A549 (cell line): ENCODE measurements at regions not wholly inside any gene's neighbourhood (a gene's known extent, or its start where the extent isn't known, plus 50 kb on each side); places are given as distances from the start of the nearest gene placed in this dataset.

Experiments used
- ATAC-seq, 2 experiments: fragments of 200-7000 bp in 1 of 2; fragments of >200 bp in 1 of 2; cut with Nextera tagmentation in 1 of 2; cut with Tn5 transposase in 1 of 2; 3 replicates each; pipeline versions ENCODE4 v1.8.0 to v1.9.1; 2018 to 2020; ENCODE audit warnings: mild to moderate bottlenecking in 1 of 2, moderate library complexity in 1 of 2
- CTCF ChIA-PET: fragments of 300-600 bp; sonication (Branson Sonifier 250); formaldehyde crosslinking; extraction: SDS; loops from one replicate; lab custom pipeline; 2021; ENCODE audit warnings: antibody characterized with exemption, inconsistent platforms; lab: Yijun Ruan, JAX
- POLR2A ChIA-PET: fragments of 350-600 bp; formaldehyde crosslinking; extraction: SDS; loops from one replicate; lab custom pipeline; 2021; ENCODE audit warnings: antibody characterized with exemption, inconsistent platforms; lab: Yijun Ruan, JAX
- DNase-seq, 2 experiments: peaks; one replicate each; pipeline versions ENCODE4 v3.0.0 to v3.0.0-alpha.2; 2011 to 2016; ENCODE audit warnings: low read depth in 1 of 2, low spot score in 1 of 2
- FAIRE-seq: peaks from 2 replicates; lab custom pipeline; 2011; peaks lifted over from hg19 to GRCh38; lab: Jason Lieb, UNC
- H3K27ac ChIP-seq, 2 experiments: fragments of >200 bp; sonication (Bioruptor Twin); formaldehyde crosslinking; 3 replicates each; pipeline ENCODE4 v1.5.1; 2016 to 2017
- H3K4me1 ChIP-seq: fragments of >200 bp; sonication (Bioruptor Twin); formaldehyde crosslinking; 3 replicates; pipeline ENCODE4 v1.6.1; 2016
- H3K4me2 ChIP-seq: fragments of >200 bp; sonication (Bioruptor Twin); formaldehyde crosslinking; 3 replicates; pipeline ENCODE4 v1.6.1; 2016
- H3K4me3 ChIP-seq: fragments of >200 bp; sonication (Bioruptor Twin); formaldehyde crosslinking; 3 replicates; pipeline ENCODE4 v1.5.1; 2016
- H3K9me3 ChIP-seq: fragments of >200 bp; sonication (Bioruptor Twin); formaldehyde crosslinking; 3 replicates; pipeline ENCODE4 v1.6.1; 2016
- CEBPB ChIP-seq, 2 experiments: fragments of >200 bp in 1 of 2; sonication (Bioruptor Twin) in 1 of 2; formaldehyde crosslinking in 1 of 2; IDR thresholded peaks; 2 replicates each; pipeline ENCODE4 v1.6.1; 2012 to 2016
- CHD4 ChIP-seq: fragments of 200-600 bp; sonication (generic); IDR thresholded peaks from 2 replicates; pipeline ENCODE4 v1.6.1; 2016; ENCODE audit warnings: antibody characterized with exemption, mild to moderate bottlenecking, borderline replicate concordance
- EHMT2 ChIP-seq: fragments of 200-600 bp; sonication (generic); IDR thresholded peaks from 2 replicates; pipeline ENCODE4 v1.6.1; 2016; ENCODE audit warnings: antibody characterized with exemption, low read depth, mild to moderate bottlenecking, moderate library complexity
- ELK1 ChIP-seq: fragments of 150-350 bp; IDR thresholded peaks from 2 replicates; pipeline ENCODE4 v1.6.1; 2014; ENCODE audit warnings: low read depth, mild to moderate bottlenecking, low read length
- EP300 ChIP-seq, 2 experiments: fragments of >200 bp; sonication (Bioruptor Twin); formaldehyde crosslinking; IDR thresholded peaks; 2 replicates in 1 of 2; 3 replicates in 1 of 2; pipeline ENCODE4 v1.6.1; 2016 to 2017
- FOSL2 ChIP-seq, 2 experiments: fragments of 450-650 bp in 1 of 2; fragments of >200 bp in 1 of 2; sonication (Bioruptor Twin) in 1 of 2; formaldehyde crosslinking; IDR thresholded peaks; 2 replicates each; pipeline versions ENCODE4 v1.5.0 to v1.6.1; 2016 to 2020; ENCODE audit warnings: mild to moderate bottlenecking in 1 of 2, moderate library complexity in 1 of 2
- HDAC2 ChIP-seq: fragments of 200-600 bp; sonication (generic); IDR thresholded peaks from 2 replicates; pipeline ENCODE4 v1.6.1; 2016
- HES2 ChIP-seq: fragments of >200 bp; sonication (Bioruptor Twin); formaldehyde crosslinking; IDR thresholded peaks from 2 replicates; pipeline ENCODE4 v1.6.1; 2016
- KDM1A ChIP-seq: fragments of 200-600 bp; sonication (generic); IDR thresholded peaks from 2 replicates; pipeline ENCODE4 v1.6.1; 2016; ENCODE audit warnings: low read depth, mild to moderate bottlenecking
- KDM5A ChIP-seq: fragments of 200-600 bp; sonication (generic); IDR thresholded peaks from 2 replicates; pipeline ENCODE4 v1.6.1; 2016; ENCODE audit warnings: antibody characterized with exemption, mild to moderate bottlenecking
- MAZ ChIP-seq: fragments of 150-350 bp; IDR thresholded peaks from 2 replicates; pipeline ENCODE4 v1.6.1; 2014; ENCODE audit warnings: antibody characterized with exemption, low read depth, low read length, borderline replicate concordance
- PBX3 ChIP-seq: IDR thresholded peaks from 2 replicates; pipeline ENCODE4 v1.6.1; 2012
- POLR2A ChIP-seq: IDR thresholded peaks from 2 replicates; pipeline ENCODE4 v1.6.1; 2012; ENCODE audit warnings: mild to moderate bottlenecking, low read length
- POLR2AphosphoS2 ChIP-seq: conservative IDR thresholded peaks from 2 replicates; pipeline ENCODE4 v1.6.1; 2012; ENCODE audit warnings: low read length, improper control_type of control experiment, inconsistent platforms
- RARB ChIP-seq: fragments of 250-450 bp; sonication (Bioruptor Pico); IDR thresholded peaks from 2 replicates; pipeline ENCODE4 v1.8.0; 2021; ENCODE audit warnings: mild to moderate bottlenecking, moderate library complexity
- REST ChIP-seq: fragments of 200-600 bp; sonication (generic); IDR thresholded peaks from 2 replicates; pipeline ENCODE4 v1.6.1; 2016; ENCODE audit warnings: antibody characterized with exemption, mild to moderate bottlenecking, moderate library complexity
- SMC3 ChIP-seq: fragments of >200 bp; sonication (Bioruptor Twin); formaldehyde crosslinking; IDR thresholded peaks from 3 replicates; pipeline ENCODE4 v1.6.1; 2018; ENCODE audit warnings: inconsistent platforms
- TFCP2L1 ChIP-seq: fragments of 250-450 bp; sonication (Bioruptor Pico); IDR thresholded peaks from 2 replicates; pipeline ENCODE4 v1.5.0; 2021; ENCODE audit warnings: mild to moderate bottlenecking
- ZFP36 ChIP-seq: fragments of 450-650 bp; IDR thresholded peaks from 2 replicates; pipeline ENCODE4 v1.6.1; 2014; ENCODE audit warnings: borderline replicate concordance; ENCODE audit not compliant: partially characterized antibody
- ZNF302 ChIP-seq: fragments of 250-450 bp; sonication (Bioruptor Pico); IDR thresholded peaks from 2 replicates; pipeline ENCODE4 v1.9.0; 2021; ENCODE audit warnings: inconsistent platforms, mild to moderate bottlenecking, moderate library complexity
- ZSCAN20 ChIP-seq: fragments of 250-450 bp; sonication (Bioruptor Pico); IDR thresholded peaks from 2 replicates; pipeline ENCODE4 v1.8.0; 2022; ENCODE audit warnings: mild to moderate bottlenecking, moderate library complexity
- WGBS: methylation state at CpG from one replicate; pipeline ENCODE4 v1.1.6; 2017; ENCODE audit errors: missing lambda C conversion rate; 5-methylcytosine and 5-hydroxymethylcytosine counted together

- DNase-seq, result no peak
- H3K9me3 ChIP-seq, result no peaks in the 10 kb centered on the region
- FAIRE-seq, result no peak
- H3K4me3 ChIP-seq, result no peak overlapping the region
- no peak for TF ChIP-seq SMC3
- TF ChIP-seq POLR2A, result no peak
- TF ChIP-seq KDM5A, result no peak
- no peak for TF ChIP-seq HES2
- TF ChIP-seq TFCP2L1 (CRISPR knock-in tag), result no peak
- no peak for TF ChIP-seq EP300 (IDR thresholded peaks at IDR 0.05)
- TF ChIP-seq POLR2AphosphoS2, result no peak
- no peak for TF ChIP-seq ELK1
- TF ChIP-seq HDAC2, result no peak
- no peak for TF ChIP-seq REST
- no peak for TF ChIP-seq CEBPB (IDR thresholded peaks at IDR 0.05)
- no peak for TF ChIP-seq RARB (CRISPR knock-in tag)
- no peak for TF ChIP-seq MAZ
- no peak for TF ChIP-seq KDM1A
- TF ChIP-seq ZFP36, result no peak
- no peak for TF ChIP-seq ZSCAN20
- no peak for TF ChIP-seq ZNF302 (CRISPR knock-in tag)
- no peak for TF ChIP-seq FOSL2 (IDR thresholded peaks at IDR 0.05)
- no peak for TF ChIP-seq FOSL2 (CRISPR knock-in tag; IDR thresholded peaks at IDR 0.05)
- TF ChIP-seq CHD4, result no peak
- no peak overlapping the region for H3K4me2 ChIP-seq
- no peak for ATAC-seq
- ChIA-PET POLR2A (no interaction called here), CTCF (no interaction called here)
- no peaks in the 10 kb centered on the region for H3K4me1 ChIP-seq
- H3K27ac ChIP-seq, result no peak overlapping the region
- WGBS, result 32% methylated on average over 5 of the region's 9 CpGs
These were observed 309.1 kb downstream of the TOX3 start for GRCh38 chr16:52237823-52238222.

GRCh38 chr16:52235186-52235585, 311.8 kb downstream of the TOX3 start:
- Histone ChIP-seq H3K4me1 (no peaks in the 10 kb centered on the region), H3K27ac (no peak overlapping the region), H3K9me3 (no peaks in the 10 kb centered on the region), H3K4me3 (no peak overlapping the region), H3K4me2 (no peak overlapping the region)
- TF ChIP-seq EHMT2 (no peak), PBX3 (no peak)
- ChIA-PET CTCF (no interaction called here), POLR2A (no interaction called here)
- no peak for FAIRE-seq
- ATAC-seq, result no peak
- DNase-seq, result no peak
